ENCODE measurements at regions not wholly inside any gene's neighbourhood (a gene's known extent, or its start where the extent isn't known, plus 50 kb on each side); places are given as distances from the start of the nearest gene placed in this dataset.

GRCh38 chr12:97131220-97131981 lies 224.3 kb downstream of the NEDD1 start:
- Histone ChIP-seq H3K27ac (ENCODE audit: insufficient read depth, low read depth, low read length) (no peak overlapping the region), H3K27me3 (ENCODE audit: control insufficient read depth in 2 of 2, insufficient read depth in 2 of 2, low read length in 2 of 2) (peaks cover 2 to 3% of the 10 kb centered on the region in 2 experiments), H4K20me1 (replicated peaks; ENCODE audit: control insufficient read depth, extremely low read depth, insufficient read depth, low read length) (no peaks in the 10 kb centered on the region), H3K9me3 (replicated peaks; ENCODE audit: control insufficient read depth, insufficient read depth, low read length) (no peaks in the 10 kb centered on the region), H3K4me3 (replicated peaks in 1 of 3; ENCODE audit: insufficient read depth in 1 of 3, low read depth in 1 of 3, low read length in 3 of 3) (no peak overlapping the region), H3K36me3 (ENCODE audit: control insufficient read depth in 2 of 2, extremely low read depth in 1 of 2, insufficient read depth in 2 of 2, low read length in 2 of 2) (no peaks in the 10 kb centered on the region), H3K79me2 (ENCODE audit: control insufficient read depth, insufficient read depth, low read length) (no peaks in the 10 kb centered on the region), H3K4me2 (ENCODE audit: insufficient read depth, low read length) (no peak overlapping the region), H2AFZ (ENCODE audit: low read depth, low read length) (no peak overlapping the region), H3K4me1 (ENCODE audit: control insufficient read depth, extremely low read depth, insufficient read depth, low read length) (peaks cover 7% of the 10 kb centered on the region), H3K9me1 (replicated peaks; ENCODE audit: control insufficient read depth, extremely low read depth, insufficient read depth, low read length) (no peaks in the 10 kb centered on the region), H3K9ac (replicated peaks; ENCODE audit: extremely low read depth, insufficient read depth, low read length) (no peak overlapping the region)
- TF ChIP-seq CTCF (IDR thresholded peaks at IDR 0.05; ENCODE audit: extremely low read depth in 1 of 2, insufficient read depth in 1 of 2, low read depth in 1 of 2, low read length in 2 of 2) = no peak
- TF ChIP-seq FOS (IDR thresholded peaks at IDR 0.05; ENCODE audit: borderline replicate concordance, insufficient read depth, low read length) = no peak
- no peak for TF ChIP-seq GATA2 (IDR thresholded peaks at IDR 0.05; ENCODE audit: insufficient read depth, insufficient read length, low read depth, low read length)
- TF ChIP-seq POLR2A (IDR thresholded peaks at IDR 0.05; ENCODE audit: low read depth, low read length) = no peak
- TF ChIP-seq MAX (IDR thresholded peaks at IDR 0.05; ENCODE audit: insufficient read depth, insufficient read length) = no peak
- DNase-seq (ENCODE audit: low read depth, low spot score) (no peak), FAIRE-seq (no peak)
- ChIA-PET POLR2A (no interaction called here), CTCF (no interaction called here)
- dilution Hi-C loops (cut with MboI; ENCODE audit: extremely low pct_ligation_motif_present, low sequenced_read_pairs) = no loop called here
- no TSS peak for BruUV-seq (replicated peaks)
- intact Hi-C loops (cut with micrococcal nuclease) = no loop called here

- Histone ChIP-seq H3K9me3 (replicated peaks; ENCODE audit: control insufficient read depth, insufficient read depth, low read length) (no peaks in the 10 kb centered on the region), H3K9ac (replicated peaks; ENCODE audit: extremely low read depth, insufficient read depth, low read length) (no peak overlapping the region), H2AFZ (ENCODE audit: low read depth, low read length) (no peak overlapping the region), H3K27me3 (ENCODE audit: control insufficient read depth in 2 of 2, insufficient read depth in 2 of 2, low read length in 2 of 2) (peaks cover 2 to 3% of the 10 kb centered on the region in 2 experiments), H3K27ac (ENCODE audit: insufficient read depth, low read depth, low read length) (no peak overlapping the region), H3K36me3 (ENCODE audit: control insufficient read depth in 2 of 2, extremely low read depth in 1 of 2, insufficient read depth in 2 of 2, low read length in 2 of 2) (no peaks in the 10 kb centered on the region), H3K79me2 (ENCODE audit: control insufficient read depth, insufficient read depth, low read length) (no peaks in the 10 kb centered on the region), H3K4me3 (replicated peaks in 1 of 3; ENCODE audit: insufficient read depth in 1 of 3, low read depth in 1 of 3, low read length in 3 of 3) (no peak overlapping the region), H3K4me1 (ENCODE audit: control insufficient read depth, extremely low read depth, insufficient read depth, low read length) (peaks cover 2% of the 10 kb centered on the region), H3K4me2 (ENCODE audit: insufficient read depth, low read length) (no peak overlapping the region), H4K20me1 (replicated peaks; ENCODE audit: control insufficient read depth, extremely low read depth, insufficient read depth, low read length) (no peaks in the 10 kb centered on the region), H3K9me1 (replicated peaks; ENCODE audit: control insufficient read depth, extremely low read depth, insufficient read depth, low read length) (no peaks in the 10 kb centered on the region)
- TF ChIP-seq CTCF (IDR thresholded peaks at IDR 0.05; ENCODE audit: extremely low read depth in 1 of 2, insufficient read depth in 1 of 2, low read depth in 1 of 2, low read length in 2 of 2) (no peak), EZH2 (IDR thresholded peaks at IDR 0.05; ENCODE audit: borderline replicate concordance, low read depth, low read length, severe bottlenecking) (no peak), JUN (IDR thresholded peaks at IDR 0.05; ENCODE audit: borderline replicate concordance, insufficient read depth, insufficient read length, low read depth) (no peak), GATA2 (IDR thresholded peaks at IDR 0.05; ENCODE audit: insufficient read depth, insufficient read length, low read depth, low read length) (no peak), FOS (IDR thresholded peaks at IDR 0.05; ENCODE audit: borderline replicate concordance, insufficient read depth, low read length) (no peak), MAX (IDR thresholded peaks at IDR 0.05; ENCODE audit: insufficient read depth, insufficient read length) (no peak), MYC (IDR thresholded peaks at IDR 0.05; ENCODE audit: low read depth, low read length) (no peak), POLR2AphosphoS5 (IDR thresholded peaks at IDR 0.05; ENCODE audit: insufficient read depth, low read depth, low read length) (no peak), POLR2A (IDR thresholded peaks at IDR 0.05; ENCODE audit: low read depth, low read length) (no peak)
- POLR2A ChIA-PET = no interaction called here
- CTCF ChIA-PET = no interaction called here
- no peak for FAIRE-seq
- DNase-seq (ENCODE audit: low read depth, low spot score) = no peak
- dilution Hi-C loops (cut with MboI; ENCODE audit: extremely low pct_ligation_motif_present, low sequenced_read_pairs) (no loop called here), intact Hi-C loops (cut with micrococcal nuclease) (no loop called here)
- BruUV-seq (replicated peaks) = no TSS peak
Measured at GRCh38 chr12:97132270-97132669, 225.2 kb downstream of the NEDD1 start.
